ENCODE measurements at regions not wholly inside any gene's neighbourhood (a gene's known extent, or its start where the extent isn't known, plus 50 kb on each side); places are given as distances from the start of the nearest gene placed in this dataset.

- no peak overlapping the region for H3K9ac ChIP-seq (ENCODE audit: insufficient read depth, low read length, poor library complexity, severe bottlenecking)
- H3K4me3 Mint-ChIP-seq: no peak overlapping the region
- whole genome bisulfite sequencing (ENCODE audit: insufficient coverage): 82% methylated on average over 5 of the region's 8 CpGs
Observed at GRCh38 chr1:55276671-55277376, 61.7 kb upstream of the USP24 start.

GRCh38 chr1:55275941-55276341 lies 60.8 kb upstream of the USP24 start:
- Histone ChIP-seq H3K4me3 (replicated peaks in 1 of 3; ENCODE audit: low read depth in 2 of 3, low read length in 3 of 3) (no peak overlapping the region), H3K4me2 (replicated peaks; ENCODE audit: extremely low read depth, low read length, poor library complexity, severe bottlenecking) (no peak overlapping the region), H3K36me3 (replicated peaks in 1 of 2; ENCODE audit: control insufficient read depth in 1 of 2, insufficient read depth in 2 of 2, low read length in 2 of 2) (no peaks in the 10 kb centered on the region), H3K27ac (ENCODE audit: low read depth in 1 of 2, low read length in 2 of 2) (no peak overlapping the region), H3K9me3 (replicated peaks in 1 of 2; ENCODE audit: control insufficient read depth in 1 of 2, insufficient read depth in 1 of 2, low read length in 2 of 2) (no peaks in the 10 kb centered on the region), H3K79me2 (ENCODE audit: insufficient read depth, low read length) (no peaks in the 10 kb centered on the region), H4K20me1 (ENCODE audit: insufficient read depth, low read length) (no peaks in the 10 kb centered on the region), H3K27me3 (ENCODE audit: control insufficient read depth in 2 of 2, insufficient read depth in 2 of 2, low read length in 2 of 2) (no peaks in the 10 kb centered on the region), H2AFZ (ENCODE audit: insufficient read depth, low read depth, low read length, poor library complexity, severe bottlenecking) (no peak overlapping the region), H3K9ac (ENCODE audit: insufficient read depth, low read length, poor library complexity, severe bottlenecking) (no peak overlapping the region), H3K4me1 (ENCODE audit: control insufficient read depth in 1 of 2, insufficient read depth in 2 of 2, low read length in 2 of 2) (peaks cover 3 to 11% of the 10 kb centered on the region in 2 donors)
- intact Hi-C loops (cut with micrococcal nuclease): loop anchor here (2.0 to 10.0 kb wide), 4 partner anchors 61 to 135 kb away; partner anchors contain the start of gene USP24 (in 1 of the 2)
- Mint-ChIP-seq H3K4me1 (peaks cover 17% of the 10 kb centered on the region), H3K9me3 (no peaks in the 10 kb centered on the region), H3K27me3 (ENCODE audit: low read depth in 3 of 3) (peaks cover 0 to 5% (median 0%) of the 10 kb centered on the region in 3 donors), H3K4me3 (no peak overlapping the region), H3K36me3 (no peaks in the 10 kb centered on the region), H3K27ac (peak overlapping the region in 1 of 7 donors; percentile 58)
- DNase-seq: peak in 1 of 3 donors; percentile 14
- WGBS (ENCODE audit: insufficient coverage): no CpG with 5 or more reads among the region's 1 CpG
- TF ChIP-seq, protein P1, sequence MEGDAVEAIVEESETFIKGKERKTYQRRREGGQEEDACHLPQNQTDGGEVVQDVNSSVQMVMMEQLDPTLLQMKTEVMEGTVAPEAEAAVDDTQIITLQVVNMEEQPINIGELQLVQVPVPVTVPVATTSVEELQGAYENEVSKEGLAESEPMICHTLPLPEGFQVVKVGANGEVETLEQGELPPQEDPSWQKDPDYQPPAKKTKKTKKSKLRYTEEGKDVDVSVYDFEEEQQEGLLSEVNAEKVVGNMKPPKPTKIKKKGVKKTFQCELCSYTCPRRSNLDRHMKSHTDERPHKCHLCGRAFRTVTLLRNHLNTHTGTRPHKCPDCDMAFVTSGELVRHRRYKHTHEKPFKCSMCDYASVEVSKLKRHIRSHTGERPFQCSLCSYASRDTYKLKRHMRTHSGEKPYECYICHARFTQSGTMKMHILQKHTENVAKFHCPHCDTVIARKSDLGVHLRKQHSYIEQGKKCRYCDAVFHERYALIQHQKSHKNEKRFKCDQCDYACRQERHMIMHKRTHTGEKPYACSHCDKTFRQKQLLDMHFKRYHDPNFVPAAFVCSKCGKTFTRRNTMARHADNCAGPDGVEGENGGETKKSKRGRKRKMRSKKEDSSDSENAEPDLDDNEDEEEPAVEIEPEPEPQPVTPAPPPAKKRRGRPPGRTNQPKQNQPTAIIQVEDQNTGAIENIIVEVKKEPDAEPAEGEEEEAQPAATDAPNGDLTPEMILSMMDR (IDR thresholded peaks at IDR 0.05): no peak

More at GRCh38 chr1:55276671-55277376, 61.7 kb upstream of the USP24 start:
- TF ChIP-seq, protein P1 (IDR thresholded peaks at IDR 0.05): no peak
- H3K4me1 Mint-ChIP-seq: peaks cover 17% of the 10 kb centered on the region
- Histone ChIP-seq H3K79me2 (ENCODE audit: insufficient read depth, low read length) (no peaks in the 10 kb centered on the region), H3K9me3 (replicated peaks in 1 of 2; ENCODE audit: control insufficient read depth in 1 of 2, insufficient read depth in 1 of 2, low read length in 2 of 2) (no peaks in the 10 kb centered on the region), H3K4me1 (ENCODE audit: control insufficient read depth in 1 of 2, insufficient read depth in 2 of 2, low read length in 2 of 2) (peaks cover 3 to 11% of the 10 kb centered on the region in 2 donors), H3K4me2 (replicated peaks; ENCODE audit: extremely low read depth, low read length, poor library complexity, severe bottlenecking) (no peak overlapping the region), H2AFZ (ENCODE audit: insufficient read depth, low read depth, low read length, poor library complexity, severe bottlenecking) (no peak overlapping the region), H3K27me3 (ENCODE audit: control insufficient read depth in 2 of 2, insufficient read depth in 2 of 2, low read length in 2 of 2) (no peaks in the 10 kb centered on the region), H3K4me3 (replicated peaks in 1 of 3; ENCODE audit: low read depth in 2 of 3, low read length in 3 of 3) (no peak overlapping the region), H4K20me1 (ENCODE audit: insufficient read depth, low read length) (no peaks in the 10 kb centered on the region), H3K27ac (ENCODE audit: low read depth in 1 of 2, low read length in 2 of 2) (no peak overlapping the region), H3K36me3 (replicated peaks in 1 of 2; ENCODE audit: control insufficient read depth in 1 of 2, insufficient read depth in 2 of 2, low read length in 2 of 2) (no peaks in the 10 kb centered on the region)
- intact Hi-C loops (cut with micrococcal nuclease): loop anchor here (2.0 to 10.0 kb wide), 4 partner anchors 62 to 136 kb away; partner anchors contain the start of gene USP24 (in 1 of the 2)
- no peaks in the 10 kb centered on the region for H3K36me3 Mint-ChIP-seq
- H3K27me3 Mint-ChIP-seq (ENCODE audit: low read depth in 3 of 3): peaks cover 0 to 5% (median 0%) of the 10 kb centered on the region in 3 donors
- peak overlapping the region in 2 of 7 donors; percentile 27 to 66 for H3K27ac Mint-ChIP-seq
- H3K9me3 Mint-ChIP-seq: no peaks in the 10 kb centered on the region
- DNase-seq: no peak

Measured in CD14-positive monocyte (primary cell).